HG02759 (cell line): ENCODE measurements at regions not wholly inside any gene's neighbourhood (a gene's known extent, or its start where the extent isn't known, plus 50 kb on each side); places are given as distances from the start of the nearest gene placed in this dataset.

Source experiments
- ATAC-seq: cut with Tn5 transposase; IDR thresholded peaks from one replicate; pipeline ENCODE4 v1.9.1; 2021; ENCODE audit warnings: mild to moderate bottlenecking, moderate library complexity; ENCODE audit not compliant: unreplicated experiment

DNA sequence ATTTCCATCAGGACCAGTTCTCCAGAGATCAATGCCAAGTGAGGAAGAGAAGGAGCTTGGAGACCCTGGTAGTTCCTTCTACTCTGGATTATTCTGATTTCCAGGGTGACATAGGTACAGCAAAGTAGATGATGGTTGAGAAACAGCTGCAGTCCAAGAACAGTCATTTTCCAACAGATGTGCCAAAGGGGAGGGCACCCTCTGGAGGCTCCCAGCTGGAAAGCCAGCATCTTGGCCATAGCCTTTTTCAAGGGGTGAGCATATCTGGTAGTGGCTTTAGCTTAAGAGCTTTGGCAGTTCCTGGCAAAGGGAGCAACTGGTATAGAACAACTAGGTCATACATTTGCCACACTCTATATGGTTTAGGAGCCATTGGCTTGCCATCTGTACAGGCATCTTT lies 492.7 kb downstream of the RASEF start:
- ATAC-seq: no peak

DNA sequence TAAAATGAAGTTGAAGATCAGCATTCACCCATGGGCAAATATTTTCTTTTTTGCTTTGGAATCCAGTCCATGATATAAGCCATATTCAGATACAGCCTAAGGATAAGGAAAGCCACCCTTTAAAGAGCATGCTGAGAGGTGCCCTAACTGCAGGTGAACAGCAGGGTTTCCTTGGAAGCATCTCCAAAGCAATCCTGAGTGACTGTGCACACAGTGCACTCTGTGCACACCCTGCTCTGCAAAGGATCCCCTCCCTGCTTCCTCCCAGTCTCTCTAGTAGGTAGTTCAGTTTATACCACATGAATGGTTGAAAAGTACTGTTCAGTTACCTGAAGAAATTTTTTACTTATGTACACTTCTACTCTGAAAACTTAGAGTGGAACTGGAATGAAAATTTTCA lies 491.4 kb downstream of the RASEF start:
- ATAC-seq: no peak

DNA sequence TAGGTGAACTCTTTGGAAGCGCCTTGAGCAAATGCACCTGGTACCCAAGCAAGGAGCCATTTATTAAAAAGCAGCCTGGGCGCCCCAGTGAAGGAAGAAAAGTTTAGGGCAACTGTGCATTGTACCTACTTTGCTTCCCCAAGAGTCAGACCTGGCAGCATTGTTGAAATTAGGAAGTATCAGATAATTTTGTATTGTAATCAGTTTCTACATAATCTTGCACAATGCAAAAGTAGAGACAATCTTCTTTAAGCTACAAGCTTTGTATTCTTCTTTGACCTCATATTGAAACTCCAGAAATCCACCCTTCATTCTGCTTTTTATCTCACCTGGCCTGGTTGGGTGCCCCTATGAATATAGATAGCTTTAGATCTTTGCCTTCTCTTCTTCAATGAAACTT lies 490.8 kb downstream of the RASEF start:
- ATAC-seq: no peak

DNA sequence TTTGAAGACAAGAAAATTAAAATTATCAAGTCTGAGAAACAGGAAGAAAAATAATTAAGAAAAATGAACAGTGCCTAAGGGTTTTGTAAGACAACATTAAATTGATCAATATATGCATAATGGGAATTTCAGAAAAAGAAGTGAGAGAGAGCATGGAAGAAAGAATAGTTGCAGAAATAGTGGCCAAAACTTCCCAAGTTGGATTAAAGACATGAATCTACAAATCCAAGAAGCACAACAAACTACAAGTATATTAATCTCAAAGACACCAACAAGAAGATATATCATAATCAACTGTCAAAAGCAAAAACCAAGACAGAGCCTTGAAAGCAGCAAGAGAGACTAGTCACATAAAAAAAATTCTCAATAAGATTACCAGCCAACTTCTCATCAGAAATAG lies 488.0 kb downstream of the RASEF start:
- no peak for ATAC-seq

DNA sequence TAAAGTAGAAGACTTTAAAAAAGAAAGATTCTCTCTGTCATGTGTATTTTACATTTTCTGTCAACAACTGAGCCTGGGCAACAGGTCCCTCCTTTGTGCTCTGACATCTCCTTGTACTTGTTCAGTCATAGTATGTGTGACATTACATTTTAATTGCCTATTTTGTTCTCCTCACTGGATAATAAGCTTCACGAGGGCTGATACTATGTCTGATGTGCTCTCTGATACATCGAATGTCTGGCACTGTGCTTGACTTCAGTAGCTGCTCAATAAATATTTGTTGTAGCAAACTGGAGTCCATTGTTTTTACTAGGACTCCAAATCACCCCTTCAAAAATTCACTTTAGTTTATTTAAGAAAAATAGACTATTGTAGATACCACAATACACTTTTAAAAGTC lies 482.0 kb downstream of the RASEF start:
- no peak for ATAC-seq

DNA sequence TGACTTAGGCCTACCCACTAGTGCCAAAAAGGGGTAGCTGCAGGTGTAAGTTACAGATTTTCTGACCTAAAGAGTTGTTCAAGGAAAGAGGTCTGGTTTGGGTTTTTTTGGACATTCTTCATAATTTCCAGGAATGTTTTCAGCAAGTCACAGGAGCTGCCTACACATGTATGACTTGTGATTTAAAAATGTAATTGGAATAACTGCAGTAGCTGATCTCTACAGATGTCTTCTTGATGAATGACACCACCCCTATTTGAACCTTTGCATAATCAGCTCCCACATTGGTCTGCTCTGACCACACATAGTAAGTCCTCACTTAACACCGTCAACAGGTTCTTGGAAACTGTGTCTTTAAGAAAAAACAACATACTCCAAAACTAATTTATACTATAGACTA lies 481.4 kb downstream of the RASEF start:
- ATAC-seq: no peak

DNA sequence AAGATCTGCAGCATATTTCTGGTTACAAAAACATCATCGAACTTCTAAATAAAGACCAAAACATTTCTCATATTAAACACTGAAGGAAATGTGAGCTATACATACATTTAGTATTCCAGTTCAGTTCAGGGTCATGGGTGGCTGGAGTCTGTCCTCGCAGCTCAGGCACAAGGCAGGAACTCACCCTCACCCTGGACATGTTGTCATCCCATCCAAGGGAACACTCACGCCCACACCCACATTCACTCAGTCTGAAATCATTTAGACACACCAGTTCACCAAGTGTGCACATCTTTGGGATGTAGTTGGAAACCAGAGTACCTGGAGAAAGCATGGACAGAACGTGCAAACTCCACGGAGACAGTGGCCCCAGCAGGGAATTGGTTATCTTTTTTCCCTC lies 481.0 kb downstream of the RASEF start:
- ATAC-seq: no peak

DNA sequence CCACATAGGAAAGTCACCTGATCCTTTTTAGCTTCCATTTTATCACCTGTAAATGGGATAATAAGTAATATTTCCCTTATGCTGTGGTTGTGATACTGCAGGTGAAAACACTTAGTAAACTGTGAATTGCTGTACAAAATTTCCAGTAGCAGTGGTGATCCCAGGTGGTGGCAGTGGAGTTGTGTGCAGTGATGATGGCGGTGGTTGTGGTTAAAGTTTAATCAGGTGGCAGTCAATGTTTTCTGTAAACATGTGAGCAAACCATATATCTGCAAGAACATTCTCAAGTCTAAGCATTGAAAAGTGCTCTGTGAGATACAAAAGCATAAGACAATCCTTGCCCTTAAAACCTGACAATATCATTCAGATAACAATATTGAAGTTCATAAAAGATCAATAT lies 480.2 kb downstream of the RASEF start:
- no peak for ATAC-seq

DNA sequence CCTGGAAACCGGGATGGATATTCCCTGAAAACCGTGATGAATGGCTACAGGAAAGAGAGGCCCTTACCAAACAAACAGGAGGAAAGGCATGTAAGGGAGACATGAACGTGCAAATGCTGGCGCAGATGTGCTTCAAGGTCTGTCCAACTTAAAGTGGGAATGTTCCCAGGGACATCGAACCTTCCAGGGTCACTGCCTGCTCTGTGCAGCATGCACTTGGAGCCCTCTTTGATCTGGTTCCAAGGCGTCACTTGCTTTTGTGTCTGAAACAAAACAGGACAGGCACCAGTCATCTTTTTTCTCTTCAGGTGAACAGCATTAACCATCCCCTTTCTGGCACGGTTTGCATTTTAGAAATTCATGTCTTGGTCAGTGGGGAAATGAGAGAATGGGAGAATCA lies 479.4 kb downstream of the RASEF start:
- no peak for ATAC-seq

DNA sequence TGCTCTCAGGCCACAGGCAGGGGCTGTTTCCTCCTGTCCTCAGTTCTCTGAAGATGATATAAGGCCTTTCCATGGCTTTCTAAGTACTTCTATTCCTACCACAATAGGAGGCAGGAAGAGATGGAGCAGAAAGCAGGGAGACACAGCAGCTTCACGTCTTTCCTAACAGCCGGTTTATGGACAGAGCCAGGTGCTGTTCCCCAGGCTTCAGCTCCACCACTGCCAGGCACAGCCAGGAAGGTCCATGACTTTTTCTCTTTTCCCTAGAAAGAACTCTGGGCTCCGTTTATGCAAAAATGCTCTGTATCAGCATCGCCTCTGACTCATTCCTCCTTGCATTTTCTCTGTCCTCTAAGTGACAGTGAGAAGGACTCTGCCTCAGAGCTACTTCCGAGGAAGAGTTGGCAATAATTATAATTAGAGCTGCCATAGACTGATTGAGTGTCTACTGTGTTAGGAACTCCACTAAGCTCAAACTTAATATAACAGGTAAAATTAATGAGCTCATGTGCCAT lies 478.5 kb downstream of the RASEF start:
- no peak for ATAC-seq

DNA sequence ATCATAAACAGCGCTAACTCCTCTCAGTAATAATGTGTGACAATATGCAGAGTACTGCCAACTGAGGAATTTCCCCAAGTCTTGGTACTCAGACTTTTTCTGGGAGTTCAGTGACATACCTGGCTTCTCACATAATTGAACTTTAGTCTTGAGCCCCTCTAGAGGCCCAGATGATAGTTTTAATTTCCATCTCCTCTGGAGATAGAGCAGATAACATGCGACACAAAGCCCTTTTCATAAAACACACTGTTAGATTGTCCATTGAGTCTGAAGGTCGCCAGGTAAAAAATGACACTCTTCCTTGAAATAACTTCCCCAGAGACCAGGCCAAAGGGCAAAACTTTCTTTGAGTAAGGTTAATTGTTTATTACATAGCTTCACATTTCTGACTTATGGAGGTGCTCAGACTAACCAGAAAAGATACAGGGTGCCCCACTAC lies 476.0 kb downstream of the RASEF start:
- ATAC-seq: no peak

DNA sequence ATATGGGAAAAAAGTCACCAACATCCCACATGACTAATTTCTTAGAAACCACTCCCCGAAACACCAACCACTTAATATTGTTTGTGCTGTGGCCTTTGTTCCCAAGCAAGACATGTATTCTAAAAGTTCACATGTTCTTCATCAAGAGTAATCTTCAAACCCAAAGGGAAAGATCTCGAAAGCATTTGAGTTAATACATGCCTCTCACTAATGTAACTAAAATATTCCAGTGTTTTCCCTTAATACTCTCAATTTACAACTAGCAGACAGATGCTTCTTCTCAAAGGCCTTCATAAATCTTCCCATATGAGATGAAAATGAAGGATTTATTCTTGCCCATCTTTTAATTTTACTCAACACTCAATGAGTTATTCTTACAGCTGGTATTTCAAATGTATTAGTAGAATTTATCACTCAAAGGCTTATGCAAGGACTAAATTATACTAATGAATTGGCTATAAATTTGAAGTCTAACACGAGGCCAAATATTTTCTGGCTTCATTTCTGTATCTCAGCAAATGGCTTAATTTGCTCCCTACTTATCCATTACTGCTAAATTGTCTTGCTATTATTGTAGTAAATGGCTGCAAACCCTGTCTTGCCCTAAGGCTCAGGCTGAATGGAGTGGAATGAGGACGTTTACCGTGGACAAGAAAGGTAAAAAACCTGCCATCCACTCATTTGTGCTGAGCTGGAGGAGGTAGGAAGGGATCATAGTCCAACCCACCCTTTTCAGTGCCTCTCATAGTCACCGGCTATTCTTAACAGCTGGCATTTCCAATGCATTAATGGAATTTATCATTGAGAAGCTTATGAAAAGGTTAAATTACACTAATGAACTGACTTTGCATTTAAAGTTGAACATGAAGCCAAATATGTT lies 474.4 kb downstream of the RASEF start:
- ATAC-seq: no peak

DNA sequence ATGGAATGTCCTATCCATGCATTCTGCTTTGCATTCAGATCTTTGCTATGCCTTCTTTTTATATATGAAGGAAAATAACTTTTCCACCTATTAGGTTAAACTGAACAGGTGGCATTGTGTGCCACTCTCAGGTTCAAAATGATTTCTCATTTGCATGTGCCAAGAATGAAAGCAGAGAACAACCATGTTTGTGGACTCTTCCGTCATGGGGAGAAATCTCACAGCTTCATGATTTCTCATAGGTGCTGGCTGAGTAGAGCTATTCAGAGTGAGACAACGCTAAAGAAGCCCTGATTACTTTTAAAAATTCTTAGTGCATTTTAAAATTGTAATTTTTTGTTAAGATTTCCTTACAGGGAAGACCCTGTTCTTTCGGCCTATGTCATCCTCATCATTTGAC lies 472.1 kb downstream of the RASEF start:
- ATAC-seq: no peak

DNA sequence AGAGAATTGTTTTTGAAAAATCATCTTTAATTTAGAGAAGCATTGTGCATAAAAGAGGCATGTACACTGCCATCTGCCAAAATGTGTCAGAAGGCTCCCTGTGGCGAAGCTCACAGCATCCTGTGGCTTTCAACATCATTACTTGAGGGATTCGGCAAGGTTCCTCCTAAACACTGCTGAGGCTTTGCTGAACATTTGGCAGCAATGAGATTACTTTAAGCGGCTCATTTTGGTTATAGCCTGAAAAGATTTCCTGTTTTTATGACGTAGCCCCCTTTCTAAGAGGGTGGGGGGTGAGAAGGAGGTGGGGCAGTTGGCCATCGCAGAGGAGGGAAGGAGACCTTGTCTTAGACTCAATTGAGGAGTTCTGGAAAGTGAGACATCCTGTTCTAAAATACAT lies 469.4 kb downstream of the RASEF start:
- ATAC-seq: no peak

DNA sequence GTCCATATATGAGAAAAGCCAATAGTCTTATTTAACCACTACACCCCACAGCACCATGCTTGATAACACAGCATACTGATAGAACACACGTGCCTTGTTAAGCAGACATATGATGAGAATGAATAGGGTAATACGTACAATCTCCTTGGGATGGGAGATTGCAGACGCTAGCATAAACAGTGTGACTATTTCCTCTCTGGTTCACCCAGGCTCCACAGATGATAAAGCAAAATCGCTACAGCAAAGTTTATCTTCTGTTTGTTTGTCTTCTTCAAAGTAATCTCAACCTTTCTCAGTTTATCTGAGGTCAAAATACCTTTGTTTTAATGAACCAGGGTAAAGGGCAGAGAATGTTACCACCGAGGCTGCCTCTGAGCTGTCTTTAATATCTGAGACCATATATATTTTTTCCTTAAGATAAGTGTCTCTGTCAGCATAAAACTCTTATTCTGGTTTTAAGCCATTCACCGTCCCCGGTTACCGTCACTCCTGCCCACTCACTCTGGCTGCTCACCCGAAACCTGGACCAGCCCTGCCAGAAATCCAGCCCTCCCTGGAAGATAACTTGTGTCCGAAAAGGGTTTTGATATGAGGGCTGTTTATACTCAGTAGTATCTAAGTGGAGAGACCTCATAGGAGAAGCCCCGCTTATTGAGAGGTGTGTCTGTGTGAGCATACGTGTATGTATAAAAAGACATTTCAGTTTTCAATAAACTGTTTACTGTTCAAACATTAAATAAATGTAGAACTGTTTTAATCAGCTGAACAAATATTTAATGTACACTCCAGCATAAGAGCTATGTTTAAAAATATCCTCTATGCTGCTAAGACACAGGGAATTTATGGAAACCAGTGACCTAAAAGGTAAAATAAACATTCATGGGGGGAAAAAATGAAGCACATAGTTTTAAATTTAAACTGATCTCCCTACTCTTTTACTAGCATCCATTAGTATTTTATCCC lies 465.4 kb downstream of the RASEF start:
- no peak for ATAC-seq

DNA sequence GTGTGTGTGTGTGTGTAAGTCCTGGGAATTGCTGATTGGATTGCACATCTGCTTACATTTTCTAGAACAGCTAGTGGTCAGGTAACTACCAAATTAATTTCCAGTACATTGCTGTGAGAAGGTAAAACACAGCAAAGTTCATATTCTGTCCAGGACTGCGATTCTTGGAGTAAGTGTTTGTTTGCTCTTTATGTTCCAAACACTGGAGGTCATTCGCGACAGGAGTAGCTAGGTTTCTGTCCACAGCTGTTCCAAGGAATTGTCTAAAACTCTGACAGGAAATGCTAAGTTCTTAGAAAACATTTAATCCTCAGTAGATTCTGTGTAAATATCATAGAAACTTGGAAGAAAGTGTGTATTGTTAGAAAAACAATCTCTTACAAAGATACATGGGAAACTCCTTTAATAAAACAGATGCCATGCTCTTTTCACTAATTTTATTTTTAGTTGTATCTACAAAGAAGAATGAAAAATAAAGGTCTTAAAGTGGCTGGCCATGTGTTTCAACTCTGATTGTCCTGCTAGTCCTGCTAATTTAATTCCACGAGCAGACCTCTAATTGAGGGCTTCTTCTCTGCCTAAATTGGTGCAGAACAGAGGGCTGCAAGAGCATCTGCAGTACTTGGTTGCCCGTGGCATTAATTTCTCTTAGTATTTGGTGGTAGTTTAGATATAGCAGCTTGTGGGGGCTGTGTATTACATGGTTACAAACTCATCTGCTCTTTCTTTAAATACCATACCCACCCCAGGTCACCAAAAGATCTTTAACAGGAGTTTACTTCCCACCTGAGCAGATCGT lies 464.5 kb downstream of the RASEF start:
- ATAC-seq: no peak

DNA sequence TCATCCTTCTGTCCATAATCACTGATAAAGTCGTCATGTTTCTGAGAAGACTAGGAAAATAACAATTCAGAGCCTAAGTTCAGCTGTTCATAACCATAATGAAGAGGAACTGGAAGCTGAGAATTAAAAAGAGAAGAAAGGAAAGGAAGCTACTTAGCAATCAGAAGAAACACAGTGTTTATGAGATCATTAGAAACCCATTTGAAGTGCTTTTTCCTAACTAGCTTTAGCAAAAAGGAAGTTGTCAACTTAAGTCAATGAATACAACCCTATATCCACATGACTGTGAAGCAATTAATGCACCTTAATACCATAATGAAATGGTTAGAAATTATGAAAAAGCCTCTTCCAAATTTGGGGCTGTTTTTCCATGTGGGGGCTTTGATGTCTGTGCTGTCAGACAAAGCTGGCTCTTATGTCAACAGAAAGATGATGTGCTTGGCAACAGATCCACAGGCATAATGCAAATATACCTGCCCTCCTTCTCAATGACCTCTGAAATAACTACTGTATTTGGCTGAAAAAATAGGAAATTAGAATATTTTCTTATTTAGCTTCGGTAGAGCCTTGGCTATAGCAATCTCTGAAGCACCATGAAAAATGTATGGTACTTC lies 463.5 kb downstream of the RASEF start:
- no peak for ATAC-seq

DNA sequence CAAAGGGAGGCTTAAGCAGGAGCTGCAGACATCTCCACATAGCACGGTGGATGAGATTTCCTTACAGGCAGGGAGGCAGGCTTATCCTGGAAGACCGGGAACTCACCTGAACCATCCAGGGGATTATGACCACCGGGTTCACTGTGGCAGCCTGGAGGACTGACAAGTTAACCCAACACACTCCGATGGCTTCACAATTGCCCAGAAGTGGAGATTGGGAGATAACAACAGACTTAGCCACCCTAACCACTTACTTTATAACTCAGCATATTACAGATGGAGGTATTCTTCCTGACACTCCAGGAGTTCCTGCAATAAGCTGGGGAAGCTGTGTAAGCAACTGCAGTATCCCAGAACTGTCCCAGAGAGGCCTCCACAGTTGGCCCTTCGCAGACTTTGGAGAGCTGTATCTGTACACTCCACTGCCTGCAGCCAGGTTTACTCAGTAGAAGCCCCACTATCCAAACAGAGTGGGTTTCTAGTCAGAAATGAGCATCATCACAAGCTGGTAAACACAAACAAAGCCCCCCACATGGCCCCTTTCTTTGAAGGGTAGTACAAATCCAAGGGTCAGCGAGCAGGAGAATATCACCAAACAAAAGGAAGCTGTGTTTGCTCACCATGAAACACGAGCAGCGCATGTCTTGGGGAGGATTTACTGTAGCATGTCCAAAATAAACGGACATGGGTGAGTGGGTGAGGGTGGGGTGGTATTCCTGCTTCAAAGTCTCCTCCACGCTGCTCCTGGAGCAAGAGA lies 462.2 kb downstream of the RASEF start:
- ATAC-seq: no peak

DNA sequence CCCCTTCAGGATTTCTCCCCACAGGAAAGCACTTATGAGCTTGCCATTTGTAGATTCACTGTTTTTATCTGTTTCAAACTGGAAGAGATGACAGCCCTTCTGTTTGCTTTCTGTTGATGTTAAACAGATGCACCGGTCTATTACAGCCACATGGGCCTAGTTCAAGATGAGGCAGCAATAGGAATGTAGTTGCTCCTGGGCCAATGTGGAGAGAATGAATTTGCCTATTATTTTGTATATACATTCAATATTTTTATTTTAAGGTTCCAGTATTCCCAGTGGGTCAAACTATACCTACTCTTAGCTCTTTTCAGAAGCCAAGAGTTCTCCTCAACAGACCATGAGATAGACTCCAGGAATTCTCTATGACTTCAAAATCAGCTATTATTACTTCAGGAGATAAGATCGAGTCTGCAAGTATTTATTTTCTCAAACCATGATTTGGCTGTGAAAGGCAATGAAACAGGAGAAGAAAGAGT lies 461.6 kb downstream of the RASEF start:
- no peak for ATAC-seq
